ENCODE measurements at regions not wholly inside any gene's neighbourhood (a gene's known extent, or its start where the extent isn't known, plus 50 kb on each side); places are given as distances from the start of the nearest gene placed in this dataset.

DNA sequence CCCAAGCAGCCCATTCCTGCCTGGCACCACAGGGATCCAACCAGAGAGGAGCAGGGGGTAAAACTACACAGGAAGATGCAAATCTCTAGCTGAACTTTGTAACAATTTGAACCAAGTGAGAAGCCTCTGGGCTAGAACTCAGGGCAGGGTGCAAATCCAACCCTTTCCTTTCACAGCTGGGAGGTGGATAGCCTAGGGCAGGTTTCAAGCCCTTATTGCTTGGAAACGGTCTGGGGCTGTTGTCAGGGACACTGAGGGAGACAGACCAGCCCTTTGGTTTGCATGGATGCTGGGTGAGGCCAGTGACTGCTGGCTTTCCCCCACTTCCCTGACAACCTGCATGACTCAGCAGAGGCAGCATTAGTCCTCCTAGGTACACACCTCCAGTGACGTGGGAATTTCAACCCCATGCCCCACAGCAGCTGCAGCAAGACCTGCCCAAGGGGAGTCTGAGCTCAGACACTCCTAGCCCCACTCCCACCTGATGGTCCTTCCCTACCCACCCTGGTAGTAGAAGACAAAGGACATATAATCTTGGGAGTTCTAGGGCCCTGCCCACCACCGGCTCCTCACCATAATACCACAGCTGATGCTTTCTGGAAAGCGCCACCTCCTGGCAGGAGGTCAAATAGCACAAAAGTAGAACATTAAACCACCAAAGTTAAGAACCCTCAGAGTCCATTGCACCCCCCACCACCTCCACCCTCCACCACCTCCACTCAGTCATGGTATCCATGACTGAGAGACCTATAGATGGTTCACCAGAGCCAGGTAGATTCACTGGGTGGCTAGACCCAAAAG, 797.7 kb upstream of the MAN1A1 start:
- TF ChIP-seq, protein P1, sequence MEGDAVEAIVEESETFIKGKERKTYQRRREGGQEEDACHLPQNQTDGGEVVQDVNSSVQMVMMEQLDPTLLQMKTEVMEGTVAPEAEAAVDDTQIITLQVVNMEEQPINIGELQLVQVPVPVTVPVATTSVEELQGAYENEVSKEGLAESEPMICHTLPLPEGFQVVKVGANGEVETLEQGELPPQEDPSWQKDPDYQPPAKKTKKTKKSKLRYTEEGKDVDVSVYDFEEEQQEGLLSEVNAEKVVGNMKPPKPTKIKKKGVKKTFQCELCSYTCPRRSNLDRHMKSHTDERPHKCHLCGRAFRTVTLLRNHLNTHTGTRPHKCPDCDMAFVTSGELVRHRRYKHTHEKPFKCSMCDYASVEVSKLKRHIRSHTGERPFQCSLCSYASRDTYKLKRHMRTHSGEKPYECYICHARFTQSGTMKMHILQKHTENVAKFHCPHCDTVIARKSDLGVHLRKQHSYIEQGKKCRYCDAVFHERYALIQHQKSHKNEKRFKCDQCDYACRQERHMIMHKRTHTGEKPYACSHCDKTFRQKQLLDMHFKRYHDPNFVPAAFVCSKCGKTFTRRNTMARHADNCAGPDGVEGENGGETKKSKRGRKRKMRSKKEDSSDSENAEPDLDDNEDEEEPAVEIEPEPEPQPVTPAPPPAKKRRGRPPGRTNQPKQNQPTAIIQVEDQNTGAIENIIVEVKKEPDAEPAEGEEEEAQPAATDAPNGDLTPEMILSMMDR (IDR thresholded peaks at IDR 0.05; ENCODE audit: insufficient read depth, low read length), result no peak
- no peak for TF ChIP-seq GABPA (IDR thresholded peaks at IDR 0.05; ENCODE audit: low read depth)
- TF ChIP-seq SPI1 (IDR thresholded peaks at IDR 0.05; ENCODE audit: borderline replicate concordance, low read depth), result no peak
- TF ChIP-seq, protein P2, sequence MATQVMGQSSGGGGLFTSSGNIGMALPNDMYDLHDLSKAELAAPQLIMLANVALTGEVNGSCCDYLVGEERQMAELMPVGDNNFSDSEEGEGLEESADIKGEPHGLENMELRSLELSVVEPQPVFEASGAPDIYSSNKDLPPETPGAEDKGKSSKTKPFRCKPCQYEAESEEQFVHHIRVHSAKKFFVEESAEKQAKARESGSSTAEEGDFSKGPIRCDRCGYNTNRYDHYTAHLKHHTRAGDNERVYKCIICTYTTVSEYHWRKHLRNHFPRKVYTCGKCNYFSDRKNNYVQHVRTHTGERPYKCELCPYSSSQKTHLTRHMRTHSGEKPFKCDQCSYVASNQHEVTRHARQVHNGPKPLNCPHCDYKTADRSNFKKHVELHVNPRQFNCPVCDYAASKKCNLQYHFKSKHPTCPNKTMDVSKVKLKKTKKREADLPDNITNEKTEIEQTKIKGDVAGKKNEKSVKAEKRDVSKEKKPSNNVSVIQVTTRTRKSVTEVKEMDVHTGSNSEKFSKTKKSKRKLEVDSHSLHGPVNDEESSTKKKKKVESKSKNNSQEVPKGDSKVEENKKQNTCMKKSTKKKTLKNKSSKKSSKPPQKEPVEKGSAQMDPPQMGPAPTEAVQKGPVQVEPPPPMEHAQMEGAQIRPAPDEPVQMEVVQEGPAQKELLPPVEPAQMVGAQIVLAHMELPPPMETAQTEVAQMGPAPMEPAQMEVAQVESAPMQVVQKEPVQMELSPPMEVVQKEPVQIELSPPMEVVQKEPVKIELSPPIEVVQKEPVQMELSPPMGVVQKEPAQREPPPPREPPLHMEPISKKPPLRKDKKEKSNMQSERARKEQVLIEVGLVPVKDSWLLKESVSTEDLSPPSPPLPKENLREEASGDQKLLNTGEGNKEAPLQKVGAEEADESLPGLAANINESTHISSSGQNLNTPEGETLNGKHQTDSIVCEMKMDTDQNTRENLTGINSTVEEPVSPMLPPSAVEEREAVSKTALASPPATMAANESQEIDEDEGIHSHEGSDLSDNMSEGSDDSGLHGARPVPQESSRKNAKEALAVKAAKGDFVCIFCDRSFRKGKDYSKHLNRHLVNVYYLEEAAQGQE (IDR thresholded peaks at IDR 0.05; ENCODE audit: insufficient replicate concordance, low read depth), result no peak
- no peak for TF ChIP-seq POLR2AphosphoS5 (IDR thresholded peaks at IDR 0.05; ENCODE audit: low read depth)
- H3K4me3 ChIP-seq (replicated peaks; ENCODE audit: insufficient read depth, low read length), result no peak overlapping the region
- no peak overlapping the region for H3K27ac ChIP-seq (replicated peaks)
- no peak for DNase-seq (ENCODE audit: low read depth in 1 of 2, low spot score in 1 of 2)
- no peaks in the 10 kb centered on the region for H3K27me3 ChIP-seq (ENCODE audit: insufficient read depth, poor library complexity, severe bottlenecking)

DNA sequence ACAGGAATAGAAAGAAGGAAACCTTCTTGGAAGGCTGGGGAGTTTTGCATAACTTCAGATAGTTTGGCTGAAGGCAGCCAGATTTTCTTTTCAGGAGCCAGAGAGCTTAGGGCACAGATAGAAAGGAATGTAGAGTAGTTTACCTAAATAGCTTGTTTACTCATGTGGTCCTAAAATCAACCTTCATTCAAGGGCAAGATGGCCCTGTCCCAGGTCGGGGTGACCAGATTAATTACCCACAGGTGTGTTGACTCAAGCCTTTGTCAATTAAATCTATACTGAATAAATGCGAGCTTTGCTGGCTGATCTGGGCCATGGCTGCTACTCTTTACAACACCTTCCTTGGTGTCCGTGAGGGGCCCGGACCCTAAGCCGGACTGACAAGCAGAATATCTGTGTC, 792.0 kb upstream of the MAN1A1 start:
- Histone ChIP-seq H3K27me3 (ENCODE audit: insufficient read depth, poor library complexity, severe bottlenecking) (no peaks in the 10 kb centered on the region), H3K4me3 (replicated peaks; ENCODE audit: insufficient read depth, low read length) (no peak overlapping the region), H3K27ac (replicated peaks) (no peak overlapping the region)
- TF ChIP-seq SPI1 (IDR thresholded peaks at IDR 0.05; ENCODE audit: borderline replicate concordance, low read depth) (no peak), POLR2AphosphoS5 (IDR thresholded peaks at IDR 0.05; ENCODE audit: low read depth) (no peak), GABPA (IDR thresholded peaks at IDR 0.05; ENCODE audit: low read depth) (no peak)
- TF ChIP-seq, protein P2 (IDR thresholded peaks at IDR 0.05; ENCODE audit: insufficient replicate concordance, low read depth), result no peak
- TF ChIP-seq, protein P1 (IDR thresholded peaks at IDR 0.05; ENCODE audit: insufficient read depth, low read length), result no peak
- no peak for DNase-seq (ENCODE audit: low read depth in 1 of 2, low spot score in 1 of 2)

DNA sequence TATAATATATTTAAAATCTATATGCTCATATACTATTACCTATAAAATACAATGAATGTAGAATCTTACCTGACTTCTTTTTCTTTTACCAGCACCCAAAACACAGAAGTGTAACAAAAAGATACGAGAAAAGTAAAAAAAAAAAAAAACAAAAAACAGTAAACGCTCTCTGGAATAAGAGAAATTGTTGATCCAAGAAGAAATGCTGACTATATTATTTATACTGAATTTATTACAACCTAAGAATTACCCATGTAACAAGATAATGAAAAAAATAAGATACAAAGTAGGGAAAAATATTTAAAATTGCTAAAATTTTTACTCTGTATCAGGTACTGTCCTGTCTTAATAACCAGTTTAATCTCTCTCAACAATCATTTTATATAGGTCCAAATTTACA, 787.9 kb upstream of the MAN1A1 start:
- DNase-seq (ENCODE audit: low read depth in 1 of 2, low spot score in 1 of 2), result no peak
- Histone ChIP-seq H3K27ac (replicated peaks) (no peak overlapping the region), H3K4me3 (replicated peaks; ENCODE audit: insufficient read depth, low read length) (no peak overlapping the region), H3K27me3 (ENCODE audit: insufficient read depth, poor library complexity, severe bottlenecking) (no peaks in the 10 kb centered on the region)
- TF ChIP-seq SPI1 (IDR thresholded peaks at IDR 0.05; ENCODE audit: borderline replicate concordance, low read depth) (no peak), GABPA (IDR thresholded peaks at IDR 0.05; ENCODE audit: low read depth) (no peak), POLR2AphosphoS5 (IDR thresholded peaks at IDR 0.05; ENCODE audit: low read depth) (no peak)
- TF ChIP-seq, protein P1 (IDR thresholded peaks at IDR 0.05; ENCODE audit: insufficient read depth, low read length), result no peak
- TF ChIP-seq, protein P2 (IDR thresholded peaks at IDR 0.05; ENCODE audit: insufficient replicate concordance, low read depth), result no peak

Data from HL-60 (cell line).